ENCODE measurements at regions not wholly inside any gene's neighbourhood (a gene's known extent, or its start where the extent isn't known, plus 50 kb on each side); places are given as distances from the start of the nearest gene placed in this dataset.
"Not testable (repeated sequence)": the region's sequence is repeated elsewhere in the genome, so short reads cannot be mapped to it uniquely, and the experiment has no call there.

DNA sequence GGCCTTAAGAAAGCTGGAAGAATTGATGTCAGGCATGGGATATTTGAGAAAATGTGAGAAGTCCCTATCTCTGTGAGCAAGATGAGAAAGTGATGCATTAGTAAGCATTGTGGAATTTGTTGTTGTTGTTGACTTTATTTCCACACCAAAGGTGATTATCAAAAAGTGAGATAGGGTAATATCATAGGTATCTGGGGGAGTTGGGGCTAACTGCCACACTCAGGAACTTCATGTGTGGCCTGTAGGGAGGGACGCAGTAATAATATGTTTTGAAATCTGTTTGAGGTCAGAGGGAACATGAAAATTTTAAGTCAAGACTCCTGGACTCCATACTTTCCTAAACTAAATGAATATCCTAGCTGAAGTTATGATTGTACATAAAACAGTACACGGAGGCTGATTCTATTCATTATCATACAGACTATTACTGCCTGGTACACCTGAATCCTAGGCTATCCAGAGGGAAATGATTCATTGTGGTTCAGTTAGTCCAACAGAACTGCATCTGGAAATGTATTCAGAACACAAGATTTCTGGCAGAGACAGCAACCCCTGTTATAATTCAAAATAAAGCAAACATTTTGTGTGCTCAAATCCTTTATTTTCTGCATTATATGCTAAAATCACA lies 304.8 kb downstream of the CPS1 start:
- DNase-seq = no peak

GRCh38 chr2:210862283-210863065 lies 306.1 kb downstream of the CPS1 start:
- DNase-seq = no peak

- no peak for DNase-seq
These were observed 306.9 kb downstream of the CPS1 start for GRCh38 chr2:210863283-210863682.

DNA sequence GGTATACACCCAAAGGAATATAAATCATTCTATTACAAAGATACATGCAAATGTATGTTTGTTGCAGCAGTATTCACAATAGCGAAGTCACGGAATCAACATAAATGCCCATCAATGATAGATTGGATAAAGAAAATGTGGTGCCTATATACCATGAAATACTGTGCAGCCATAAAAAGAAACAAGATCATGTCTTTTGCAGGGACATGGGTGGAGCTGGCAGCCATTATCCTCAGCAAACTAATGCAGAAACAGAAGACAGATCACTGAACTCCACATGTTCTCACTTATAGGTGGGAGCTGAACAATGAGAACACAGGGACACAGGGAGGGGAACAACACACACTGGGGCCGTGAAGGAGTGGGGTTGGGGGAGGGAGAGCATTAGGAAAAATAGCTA lies 315.2 kb downstream of the CPS1 start:
- not testable (repeated sequence) for DNase-seq

- DNase-seq = no peak
These were observed 317.2 kb downstream of the CPS1 start for GRCh38 chr2:210873631-210874030.

DNA sequence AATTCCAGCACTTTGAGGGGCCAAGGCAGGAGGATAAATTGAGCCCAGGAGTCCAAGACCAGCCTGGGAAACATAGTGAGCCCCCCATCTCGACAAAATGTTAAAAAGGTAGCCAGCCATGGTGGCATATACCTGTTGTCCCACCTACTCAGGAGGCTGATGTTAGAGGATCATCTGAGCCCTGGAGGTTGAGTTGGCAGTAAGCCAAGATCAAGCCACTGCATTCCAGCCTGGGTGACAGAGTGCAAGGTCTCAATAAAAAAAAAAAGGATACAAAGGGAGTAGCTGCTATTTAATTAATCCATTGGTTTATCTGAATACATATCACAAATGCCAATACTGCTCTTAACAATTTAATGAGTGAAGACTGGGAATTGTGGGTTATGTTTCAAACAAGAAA lies 327.8 kb downstream of the CPS1 start:
- DNase-seq = no peak

GRCh38 chr2:210888035-210888434 lies 331.6 kb downstream of the CPS1 start:
- no peak for DNase-seq

DNA sequence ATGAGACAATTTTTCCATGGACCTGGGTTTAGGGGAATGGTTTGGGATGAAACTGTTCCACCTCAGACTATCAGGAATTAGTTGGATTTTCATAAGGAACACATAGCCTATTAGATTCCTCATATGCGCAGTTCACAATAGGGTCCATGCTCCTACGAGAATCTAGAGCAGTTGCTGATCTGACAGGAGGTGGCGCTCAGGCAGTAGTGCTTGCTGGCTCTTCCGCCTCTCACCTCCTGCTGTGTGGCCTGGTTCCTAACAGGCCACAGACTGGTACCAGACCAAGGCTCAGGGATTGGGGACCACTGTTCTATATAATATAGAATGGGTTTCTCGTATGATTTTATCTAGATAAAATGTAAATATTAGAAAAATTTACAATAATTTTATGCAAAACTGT lies 338.7 kb downstream of the CPS1 start:
- no peak for DNase-seq

DNA sequence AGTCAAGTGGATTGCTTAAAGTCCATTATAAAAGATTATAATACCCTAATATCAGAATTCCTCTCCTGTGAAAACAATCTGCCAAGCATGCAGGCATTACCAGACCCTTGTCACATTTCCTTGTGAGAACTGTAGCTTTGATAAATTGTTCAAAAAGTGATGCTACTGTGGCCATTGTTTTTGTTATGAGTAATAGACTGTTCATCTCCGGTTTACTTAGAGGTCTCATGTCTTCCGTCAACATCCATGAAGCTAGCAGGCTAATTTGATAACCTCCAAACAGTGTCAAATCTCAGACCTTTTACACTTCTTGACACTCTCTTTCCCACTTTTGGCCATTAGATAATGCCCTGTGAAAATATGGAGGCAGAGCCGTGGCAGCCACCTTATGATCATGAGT lies 342.7 kb downstream of the CPS1 start:
- no peak for DNase-seq

DNA sequence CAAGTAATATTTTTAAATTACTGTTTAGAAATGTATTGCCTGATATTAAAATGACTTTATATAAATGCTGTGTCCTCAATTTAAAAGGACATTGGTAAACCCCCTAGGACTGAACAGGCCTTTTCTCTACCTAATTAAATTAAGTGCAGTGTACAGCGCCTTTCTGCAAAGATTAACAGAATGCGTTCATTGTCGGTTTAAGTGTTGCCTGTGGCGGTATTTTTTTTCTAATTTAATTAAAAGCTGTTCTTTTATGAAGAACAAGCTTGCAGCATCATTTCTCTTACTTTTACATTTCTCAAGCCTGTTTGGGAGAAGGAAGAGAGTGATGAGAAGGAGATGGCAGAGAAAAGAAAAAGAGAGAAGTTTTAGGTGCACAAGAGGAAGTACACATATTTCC lies 344.9 kb downstream of the CPS1 start:
- DNase-seq = no peak

- DNase-seq = no peak
These were observed 356.4 kb downstream of the CPS1 start for GRCh38 chr2:210912779-210913178.

- no peak for DNase-seq
These were observed 357.1 kb downstream of the CPS1 start for GRCh38 chr2:210913461-210913860.

GRCh38 chr2:210915912-210916311 lies 359.5 kb downstream of the CPS1 start:
- DNase-seq = no peak

DNA sequence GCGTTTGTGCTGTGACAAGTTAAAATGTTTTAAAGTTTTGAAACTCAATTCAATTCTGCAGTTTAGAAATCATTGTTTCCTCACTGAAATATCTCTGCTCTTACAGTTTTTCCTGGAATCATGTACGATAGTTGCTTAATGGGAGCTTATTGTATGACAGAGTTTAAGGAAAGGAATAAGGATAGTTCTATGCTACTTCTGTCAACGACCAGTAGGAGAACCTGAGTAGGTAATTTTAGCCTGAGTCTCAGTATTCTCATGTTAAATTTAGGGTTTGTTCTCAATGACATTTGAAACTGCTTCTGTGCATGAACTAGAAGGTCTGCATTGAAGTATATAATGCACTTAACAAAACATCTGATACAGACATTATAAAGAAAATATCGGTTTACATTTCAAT lies 361.1 kb downstream of the CPS1 start:
- no peak for DNase-seq

- DNase-seq = no peak
These were observed 362.7 kb downstream of the CPS1 start for GRCh38 chr2:210919128-210919527.

- DNase-seq = no peak
These were observed 366.0 kb downstream of the CPS1 start for GRCh38 chr2:210922419-210922818.

DNA sequence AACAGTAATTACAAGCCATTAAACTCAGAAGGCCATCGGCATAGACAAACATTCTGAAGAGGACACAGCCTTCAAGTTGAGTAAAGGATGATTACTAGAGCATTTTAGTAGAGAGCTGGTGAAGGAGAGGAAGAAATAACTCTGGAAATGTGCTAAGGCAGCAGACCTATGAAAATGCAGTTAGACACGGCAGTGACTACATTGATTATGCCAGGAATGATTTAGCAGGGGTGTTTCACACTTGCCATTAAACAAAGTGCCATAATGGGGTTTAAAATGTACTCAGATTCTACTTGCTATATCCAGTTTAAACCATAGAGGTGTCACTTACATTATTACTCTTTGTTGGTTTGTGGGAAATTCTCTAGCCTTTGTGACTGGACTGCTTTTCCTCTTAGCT lies 372.3 kb downstream of the CPS1 start:
- DNase-seq = no peak

DNA sequence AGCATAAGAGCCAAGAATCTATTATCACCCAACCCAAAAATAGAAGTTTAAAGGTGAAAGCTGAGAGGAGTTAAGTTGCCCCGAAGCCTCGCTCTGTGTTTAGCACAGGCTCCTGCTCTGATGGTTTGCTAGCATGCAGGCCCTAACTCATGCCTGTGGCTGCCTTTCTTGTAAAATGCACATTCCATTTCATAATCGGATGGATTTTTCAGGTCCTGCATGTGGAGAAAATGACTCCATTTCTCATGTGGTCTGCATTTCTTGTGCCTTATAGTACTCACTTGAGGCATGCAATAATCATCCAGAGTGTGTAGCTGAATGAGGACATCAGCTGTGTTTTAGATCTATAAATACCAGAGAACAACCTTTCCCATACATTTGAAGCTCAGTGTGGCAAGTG lies 381.8 kb downstream of the CPS1 start:
- no peak for DNase-seq

- no peak for DNase-seq
These were observed 390.0 kb downstream of the CPS1 start for GRCh38 chr2:210946395-210946794.

DNA sequence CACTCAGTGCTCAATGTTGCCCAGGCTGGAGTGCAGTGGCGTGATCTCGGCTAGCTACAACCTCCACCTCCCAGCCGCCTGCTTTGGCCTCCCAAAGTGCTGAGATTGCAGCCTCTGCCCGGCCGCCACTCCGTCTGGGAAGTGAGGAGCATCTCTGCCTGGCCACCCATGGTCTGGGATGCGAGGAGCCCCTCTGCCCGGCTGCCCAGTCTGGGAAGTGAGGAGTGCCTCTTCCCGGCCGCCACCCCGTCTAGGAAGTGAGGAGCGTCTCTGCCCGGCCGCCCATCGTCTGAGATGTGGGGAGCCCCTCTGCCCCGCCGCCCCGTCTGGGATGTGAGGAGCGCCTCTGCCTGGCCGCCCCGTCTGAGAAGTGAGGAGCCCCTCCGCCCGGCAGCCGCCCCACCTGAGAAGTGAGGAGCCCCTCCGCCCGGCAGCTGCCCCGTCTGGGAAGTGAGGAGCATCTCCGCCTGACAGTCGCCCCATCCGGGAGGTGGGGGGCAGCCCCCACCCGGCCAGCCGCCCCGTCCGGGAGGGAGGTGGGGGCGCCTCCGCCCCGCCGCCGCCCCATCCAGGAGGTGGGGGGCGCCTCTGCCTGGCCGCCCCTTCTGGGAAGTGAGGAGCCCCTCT lies 394.1 kb downstream of the CPS1 start:
- not testable (repeated sequence) for DNase-seq

GRCh38 chr2:210954386-210954907 lies 398.0 kb downstream of the CPS1 start:
- no peak for DNase-seq

GRCh38 chr2:210955591-210955990 lies 399.2 kb downstream of the CPS1 start:
- DNase-seq = no peak

DNA sequence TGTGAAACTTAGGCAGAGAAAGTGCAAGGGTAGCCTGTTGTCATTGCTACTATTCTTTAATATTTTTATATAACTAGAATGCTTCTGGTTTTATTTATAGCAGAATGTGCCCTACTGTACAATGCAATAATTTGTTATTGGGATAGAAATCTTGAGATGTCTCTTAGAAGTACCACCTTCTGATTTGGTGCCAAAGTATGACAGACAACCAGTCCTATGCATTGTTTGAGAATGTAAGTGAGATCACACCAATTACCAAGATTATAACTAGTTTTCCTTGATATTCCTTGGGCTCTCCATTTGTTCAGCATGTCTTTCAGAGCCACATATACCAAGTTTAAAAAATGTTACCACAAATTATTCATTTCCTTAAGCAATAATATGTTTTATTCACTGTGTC lies 399.7 kb downstream of the CPS1 start:
- no peak for DNase-seq

GRCh38 chr2:210961249-210961648 lies 404.9 kb downstream of the CPS1 start:
- DNase-seq = no peak

Data from activated CD4-positive, alpha-beta T cell treated with anti-CD3 and anti-CD28 coated beads for 48 hours (primary cell).